ENCODE measurements at regions not wholly inside any gene's neighbourhood (a gene's known extent, or its start where the extent isn't known, plus 50 kb on each side); places are given as distances from the start of the nearest gene placed in this dataset.
"Not testable (repeated sequence)": the region's sequence is repeated elsewhere in the genome, so short reads cannot be mapped to it uniquely, and the experiment has no call there.

DNA sequence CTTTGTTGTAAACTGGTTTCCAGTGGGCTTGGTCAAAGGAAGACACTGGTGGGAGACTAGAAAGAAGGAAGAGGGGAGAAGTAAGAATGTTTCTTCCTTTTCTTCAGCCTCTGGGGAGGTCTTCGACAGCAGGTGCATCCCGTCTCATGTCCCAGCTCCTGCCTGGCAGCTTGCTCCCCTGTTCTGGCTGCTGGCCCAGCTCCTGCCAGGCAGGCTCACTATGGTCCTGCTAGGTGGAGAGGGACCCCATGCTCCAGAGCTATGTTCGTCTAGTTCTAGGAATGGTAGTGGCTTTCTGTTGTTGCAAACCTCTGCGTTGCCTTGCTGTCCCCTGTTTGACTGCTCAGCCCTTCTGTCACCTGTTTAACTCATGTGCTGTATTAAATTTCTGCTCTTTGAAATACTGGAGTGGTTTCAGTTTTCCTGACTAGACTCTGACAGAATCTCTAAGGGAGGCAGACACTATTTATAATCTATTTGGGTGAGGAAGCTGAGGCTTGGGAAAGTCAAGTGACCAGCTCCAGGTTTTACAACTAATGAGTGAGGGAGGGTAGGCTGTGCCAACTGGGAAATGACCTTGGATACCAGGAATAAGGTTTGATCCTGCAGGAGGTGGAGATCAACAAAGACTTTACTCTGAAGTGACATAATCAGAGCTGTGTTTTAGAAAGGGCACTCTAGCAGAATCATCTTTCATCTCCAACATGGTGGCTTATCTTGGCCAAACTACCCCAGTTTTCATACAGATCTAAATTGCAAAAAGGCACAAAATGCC lies 94.7 kb upstream of the DDHD1 start:
- no peak for DNase-seq

DNA sequence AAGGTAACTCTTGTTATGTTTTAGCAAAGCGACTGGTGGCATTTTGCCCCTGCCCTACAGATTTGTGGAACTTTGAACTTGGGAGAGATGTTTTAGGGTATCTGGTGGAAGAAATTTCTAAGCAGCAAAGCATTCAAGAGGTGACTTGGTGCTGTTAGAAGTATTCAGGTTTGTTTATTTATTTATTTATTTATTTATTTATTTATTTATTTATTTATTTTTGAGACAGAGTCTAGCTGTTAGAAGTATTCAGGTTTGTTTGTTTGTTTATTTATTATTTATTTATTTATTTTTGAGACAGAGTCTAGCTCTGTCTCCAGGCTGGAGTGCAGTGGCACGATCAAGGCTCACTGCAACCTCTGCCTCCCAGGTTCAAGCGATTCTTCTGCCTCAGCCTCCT lies 89.8 kb upstream of the DDHD1 start:
- DNase-seq: not testable (repeated sequence)

DNA sequence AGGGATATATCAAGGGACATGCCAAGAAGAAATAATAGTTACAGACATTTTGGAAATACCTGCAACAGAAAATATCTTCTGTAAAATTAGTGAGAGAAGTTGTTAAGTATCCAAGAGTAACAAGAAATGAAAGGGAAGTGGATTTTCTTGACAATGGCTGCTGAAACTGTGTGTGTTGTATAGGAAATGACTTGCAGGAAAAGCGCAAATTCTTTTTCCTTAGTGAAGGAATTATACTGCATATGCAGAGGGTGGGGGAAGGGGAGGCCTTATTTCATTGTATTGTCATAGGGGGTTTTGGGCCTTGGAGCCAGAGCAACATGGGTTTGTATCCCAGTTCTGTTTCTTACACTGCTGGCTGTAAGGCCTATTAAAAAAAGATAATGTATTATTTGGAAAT lies 84.4 kb upstream of the DDHD1 start:
- no peak for DNase-seq

DNA sequence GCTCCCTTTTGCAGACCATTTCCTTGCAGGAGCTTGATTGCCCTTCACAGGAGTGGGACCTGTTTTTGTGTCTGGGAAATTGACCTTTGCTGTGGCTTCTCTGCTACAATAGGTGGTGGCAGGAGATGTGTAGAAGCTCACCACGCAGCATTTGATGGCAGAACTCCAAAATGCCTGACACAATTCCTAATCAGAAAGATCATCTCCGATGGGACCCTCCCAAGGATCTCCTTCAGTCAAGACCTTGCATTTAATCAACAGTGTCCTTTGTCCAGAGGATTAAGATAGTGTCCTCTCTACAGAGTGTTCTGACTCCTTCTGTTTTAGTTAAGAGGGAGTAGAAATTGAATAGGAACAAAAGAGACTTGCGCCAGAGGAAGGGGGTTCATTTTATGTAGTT lies 83.6 kb upstream of the DDHD1 start:
- no peak for DNase-seq

DNA sequence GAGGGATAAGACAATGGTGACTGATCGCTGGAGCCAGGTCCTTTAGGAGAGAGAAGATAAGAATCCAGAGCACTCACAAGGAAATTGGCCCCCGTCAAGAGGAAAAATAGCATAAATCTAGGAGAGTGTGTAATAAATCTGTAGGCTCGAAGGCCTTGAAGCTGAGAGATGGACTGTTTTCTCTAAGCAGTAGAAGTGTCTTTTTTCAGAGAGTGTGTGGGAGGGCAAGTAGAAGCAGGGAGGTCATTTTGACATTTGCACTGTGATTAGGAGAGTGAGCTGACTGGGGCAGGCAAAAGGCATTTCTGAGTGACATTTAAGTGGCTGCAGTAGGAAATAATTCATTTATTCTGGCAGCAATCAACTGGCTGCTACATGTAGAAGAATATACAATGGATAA lies 78.0 kb upstream of the DDHD1 start:
- no peak for DNase-seq

DNA sequence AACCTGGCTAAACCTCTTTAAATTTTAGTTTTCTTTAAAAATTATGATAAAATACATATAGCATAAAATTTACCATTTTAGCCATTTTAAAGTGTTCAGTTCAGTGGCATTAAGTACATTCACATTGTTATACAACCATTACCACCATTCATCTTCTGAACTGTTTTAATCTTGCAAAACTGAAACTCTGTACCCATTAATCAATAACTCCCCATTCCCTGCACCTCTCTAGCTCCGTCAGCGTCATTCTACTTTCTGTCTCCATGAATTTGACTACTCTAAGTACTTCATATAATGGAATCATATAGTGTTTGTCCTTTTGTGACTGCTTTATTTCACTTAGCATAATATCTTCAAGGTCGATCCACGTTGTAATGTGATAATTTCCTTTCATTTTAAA lies 75.8 kb upstream of the DDHD1 start:
- no peak for DNase-seq

DNA sequence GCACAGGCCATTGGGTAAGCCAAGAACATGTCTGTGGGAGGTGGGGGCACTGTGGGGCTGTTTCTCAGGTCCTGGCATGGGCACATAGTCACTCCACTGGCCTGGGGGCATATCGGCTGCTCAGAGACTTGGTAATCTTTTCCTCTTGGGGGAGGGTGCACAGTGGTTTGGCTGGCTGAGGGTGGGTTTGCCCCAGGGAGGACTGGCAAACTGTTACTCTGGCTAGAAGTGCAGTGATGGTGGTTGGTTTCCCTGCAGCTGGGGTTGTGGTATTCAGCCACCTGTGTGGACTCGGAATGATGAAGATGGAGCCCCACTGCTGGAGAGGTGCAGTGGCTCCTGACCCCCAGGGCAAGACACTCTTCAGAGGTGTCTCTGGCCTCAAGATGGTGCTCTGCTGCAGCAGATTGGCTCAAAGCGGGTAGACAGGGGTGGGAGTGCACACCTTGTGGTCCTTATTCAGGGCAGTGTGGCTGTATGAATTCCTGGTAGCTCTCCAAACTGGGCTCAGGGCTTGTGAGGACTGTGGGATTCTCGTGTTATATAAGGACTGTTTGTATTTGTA lies 74.1 kb upstream of the DDHD1 start:
- DNase-seq: no peak

DNA sequence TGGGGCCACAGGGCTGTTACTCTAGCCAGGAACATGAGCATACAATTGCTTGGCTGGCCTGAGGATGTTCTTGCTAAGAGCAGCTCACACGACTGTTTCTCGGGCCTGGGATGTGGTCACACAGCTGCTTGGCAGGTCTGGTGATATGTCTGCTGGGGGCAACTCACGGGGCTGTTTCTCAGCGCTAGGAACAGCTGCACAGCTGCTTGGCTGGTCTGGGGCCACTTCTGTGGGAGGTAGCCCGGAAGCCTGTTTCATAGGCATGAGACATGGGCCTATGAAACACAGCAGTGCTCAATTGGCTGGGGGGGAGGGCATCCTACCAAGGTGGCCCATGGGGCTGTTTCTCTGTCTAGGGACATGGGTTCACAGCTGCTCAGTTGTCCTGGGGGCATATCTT lies 73.4 kb upstream of the DDHD1 start:
- DNase-seq: no peak

DNA sequence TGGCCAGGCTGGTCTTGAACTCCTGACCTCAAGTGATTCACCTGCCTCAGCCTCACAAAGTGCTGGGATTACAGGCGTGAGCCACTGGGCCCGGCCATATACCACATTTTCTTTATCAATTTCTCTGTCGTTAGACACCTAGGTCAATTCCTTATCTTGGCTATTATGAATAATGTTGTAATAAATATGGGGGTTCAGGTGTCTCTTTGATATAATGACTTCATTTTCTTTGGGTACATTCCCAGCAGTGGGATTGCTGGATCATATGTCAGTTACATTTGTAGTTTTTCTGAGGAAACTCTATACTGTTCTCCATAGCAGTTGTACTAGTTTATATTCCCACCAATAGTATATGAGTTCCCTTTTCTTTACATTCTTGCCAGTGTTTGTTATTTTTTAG lies 67.8 kb upstream of the DDHD1 start:
- no peak for DNase-seq

DNA sequence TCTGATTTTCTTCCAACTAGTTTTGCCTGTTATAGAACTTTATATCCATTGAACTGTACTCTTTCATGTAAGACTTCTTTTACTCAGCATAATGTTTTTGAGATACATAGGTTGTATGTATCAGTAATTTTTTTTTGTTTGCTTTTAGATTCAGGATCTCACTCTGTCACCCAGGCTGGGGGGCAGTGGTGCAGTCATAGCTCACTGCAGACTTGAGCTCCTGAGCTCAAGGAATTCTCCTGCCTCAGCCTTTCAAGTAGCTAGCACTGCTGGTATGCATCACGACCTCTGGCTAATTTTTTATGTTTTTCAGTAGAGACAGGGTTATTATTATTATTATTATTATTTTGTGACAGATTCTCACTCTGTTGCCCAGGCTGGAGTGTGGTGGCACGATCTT lies 65.0 kb upstream of the DDHD1 start:
- DNase-seq: peak; percentile 10

DNA sequence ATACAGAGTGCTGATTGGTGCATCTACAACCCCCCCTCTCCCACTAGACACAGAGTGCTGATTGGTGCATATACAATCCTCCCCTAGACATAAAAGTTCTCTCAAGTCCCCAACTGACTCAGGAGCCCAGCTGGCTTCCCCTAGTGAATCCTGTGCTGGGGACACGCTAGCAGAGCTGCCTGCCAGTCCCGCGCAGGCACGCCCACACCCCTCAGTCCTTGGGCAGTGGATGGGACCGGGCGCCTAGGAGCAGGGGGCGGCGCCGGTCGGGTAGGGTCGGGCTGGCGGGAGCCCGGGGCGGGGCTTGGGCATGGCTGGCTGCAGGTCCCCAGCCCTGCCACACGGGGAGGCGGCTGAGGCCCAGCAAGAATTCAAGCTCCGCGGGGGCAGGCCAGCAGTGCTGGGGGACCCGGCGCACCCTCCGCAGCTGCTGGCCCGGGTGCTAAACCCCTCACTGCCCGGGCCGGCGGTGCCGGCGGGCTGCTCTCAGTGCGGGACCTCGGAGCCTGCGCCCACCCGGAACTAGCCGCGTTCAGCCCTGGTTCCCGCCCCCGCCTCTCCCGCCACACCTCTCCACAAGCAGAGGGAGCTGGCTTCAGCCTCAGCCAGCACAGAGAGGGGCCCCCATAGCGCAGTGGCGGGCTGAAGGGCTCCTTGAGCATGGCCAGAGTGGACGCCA lies 64.3 kb upstream of the DDHD1 start:
- DNase-seq: peak; percentile 91

DNA sequence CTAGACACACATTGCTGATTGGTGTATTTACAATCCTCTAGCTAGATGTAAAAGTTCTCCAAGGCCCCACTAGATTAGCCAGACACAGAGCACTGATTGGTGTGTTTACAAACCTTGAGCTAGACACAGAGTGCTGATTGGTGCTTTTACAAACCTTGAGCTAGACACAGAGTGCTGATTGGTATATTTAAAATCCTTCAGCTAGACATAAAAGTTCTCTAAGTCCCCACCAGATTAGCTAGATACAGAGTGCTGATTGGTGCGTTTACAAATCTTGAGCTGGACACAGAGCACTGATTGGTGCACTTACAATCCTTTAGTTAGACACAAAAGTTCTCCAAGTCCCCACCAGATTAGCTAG lies 63.8 kb upstream of the DDHD1 start:
- DNase-seq: not testable (repeated sequence)

DNA sequence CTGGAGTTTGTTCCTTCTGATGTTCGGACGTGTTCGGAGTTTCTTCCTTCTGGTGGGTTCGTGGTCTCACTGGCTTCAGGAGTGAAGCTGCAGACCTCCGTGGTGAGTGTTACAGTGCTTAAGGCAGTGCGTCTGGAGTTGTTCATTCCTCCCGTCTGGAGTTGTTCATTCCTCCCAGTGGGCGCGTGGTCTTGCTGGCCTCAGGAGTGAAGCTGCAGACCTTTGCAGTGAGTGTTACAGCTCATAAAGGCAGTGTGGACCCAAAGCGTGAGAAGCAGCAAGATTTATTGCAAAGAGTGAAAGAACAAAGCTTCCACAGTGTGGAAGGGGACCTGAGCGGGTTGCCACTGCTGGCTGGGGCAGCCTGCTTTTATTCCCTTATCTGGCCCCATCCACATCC lies 63.4 kb upstream of the DDHD1 start:
- not testable (repeated sequence) for DNase-seq

DNA sequence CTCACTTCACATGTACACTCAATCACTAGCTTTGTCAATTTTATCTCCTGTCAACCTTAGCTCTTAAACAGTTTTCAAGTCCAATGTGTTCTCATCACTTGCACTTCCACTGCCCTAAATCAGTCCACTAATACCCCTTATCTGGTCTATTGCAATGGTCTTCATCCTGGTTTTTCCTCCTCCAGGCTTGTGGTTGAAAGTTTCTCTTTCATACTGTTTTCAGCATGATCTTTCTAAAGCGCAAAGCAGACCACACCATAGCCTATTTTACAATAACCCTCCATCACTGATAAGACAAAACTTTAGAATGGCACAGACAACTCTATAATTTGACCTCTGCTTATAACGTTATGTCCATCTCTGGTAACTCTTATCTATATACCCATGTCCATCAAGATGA lies 62.0 kb upstream of the DDHD1 start:
- no peak for DNase-seq

DNA sequence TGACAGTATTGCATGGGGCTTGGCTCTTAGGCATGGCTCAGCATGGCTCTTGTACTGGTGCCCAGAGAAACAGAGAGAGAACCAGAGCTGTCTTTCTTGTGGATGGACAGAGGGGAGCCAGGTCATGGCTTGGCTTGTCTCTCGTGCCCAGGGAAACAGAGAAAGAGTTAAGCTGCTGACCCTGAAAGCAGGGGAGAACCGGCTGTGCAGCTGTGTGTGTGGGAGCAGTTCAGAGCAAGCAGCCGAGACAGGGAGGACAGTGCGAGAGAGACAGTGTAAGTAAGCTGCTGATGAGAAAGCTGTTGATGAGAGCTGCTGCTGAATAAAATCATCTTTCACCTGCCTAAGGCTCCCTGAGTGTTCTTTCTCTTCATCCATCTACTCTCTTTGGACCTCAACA lies 61.3 kb upstream of the DDHD1 start:
- DNase-seq: no peak

DNA sequence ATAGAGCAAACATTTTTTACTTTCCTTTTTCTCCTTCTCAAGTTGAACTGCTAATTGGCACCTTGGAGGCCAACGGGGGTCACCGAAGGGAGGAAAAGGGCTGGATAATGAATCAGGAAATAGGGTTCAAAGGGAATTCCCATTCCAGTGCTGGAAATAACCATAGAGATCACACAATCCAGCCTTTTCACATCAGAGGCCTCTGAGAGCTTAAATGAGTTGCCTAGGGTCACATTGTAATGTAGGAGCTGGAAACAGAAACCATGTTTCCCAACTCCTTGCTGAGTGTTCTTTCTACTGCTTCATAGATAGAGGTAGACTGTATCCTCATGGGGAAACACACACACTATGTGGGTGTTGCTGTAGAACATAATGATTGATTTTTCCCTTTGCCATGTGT lies 60.6 kb upstream of the DDHD1 start:
- no peak for DNase-seq

DNA sequence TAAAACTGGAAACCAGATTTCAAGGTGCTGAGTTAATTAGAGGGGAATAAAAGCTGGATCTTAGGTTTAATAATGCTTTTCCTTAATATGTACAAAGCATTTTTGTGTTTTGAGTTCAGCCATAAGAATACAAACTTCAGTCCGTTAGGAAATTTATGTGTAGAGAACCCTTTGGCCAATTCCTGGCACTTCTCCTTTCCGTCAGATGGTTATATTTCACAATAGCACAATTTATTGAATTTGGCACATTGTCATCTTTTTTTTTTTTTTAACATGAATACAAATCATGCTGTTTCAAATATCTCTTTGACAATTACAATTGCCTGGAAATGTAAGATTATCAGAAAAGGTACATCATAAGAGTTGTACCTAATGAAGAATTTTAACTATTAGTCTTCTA lies 56.2 kb upstream of the DDHD1 start:
- DNase-seq: no peak

Measured in DMS53 (cell line).